Trophoblast cell (in vitro differentiated cells and primary cell): ENCODE measurements at regions not wholly inside any gene's neighbourhood (a gene's known extent, or its start where the extent isn't known, plus 50 kb on each side); places are given as distances from the start of the nearest gene placed in this dataset.

ENCODE experiments used
- DNase-seq, 2 donors: peaks; one replicate each; pipeline ENCODE4 v3.0.0-alpha.2; 2016
- H2AFZ ChIP-seq: 2 replicates; pipeline ENCODE4 v1.6.1; 2013; ENCODE audit warnings: low read length, moderate library complexity, mild to moderate bottlenecking; ENCODE audit not compliant: insufficient read depth, poor library complexity
- H2AK5ac ChIP-seq: 2 replicates; pipeline ENCODE4 v1.6.1; 2013; ENCODE audit warnings: mild to moderate bottlenecking, low read length
- H2BK120ac ChIP-seq: 2 replicates; pipeline ENCODE4 v1.6.1; 2013; ENCODE audit warnings: low read length, mild to moderate bottlenecking, moderate library complexity; ENCODE audit not compliant: insufficient read depth, poor library complexity
- H2BK12ac ChIP-seq: 2 replicates; pipeline ENCODE4 v1.6.1; 2013; ENCODE audit warnings: mild to moderate bottlenecking, low read length, moderate library complexity
- H2BK5ac ChIP-seq: 2 replicates; pipeline ENCODE4 v1.6.1; 2013; ENCODE audit warnings: low read length, low read depth, moderate library complexity, mild to moderate bottlenecking; ENCODE audit not compliant: poor library complexity
- H3K14ac ChIP-seq: 2 replicates; pipeline ENCODE4 v1.6.1; 2013; ENCODE audit warnings: mild to moderate bottlenecking, low read length
- H3K18ac ChIP-seq: 2 replicates; pipeline ENCODE4 v1.6.1; 2013; ENCODE audit warnings: mild to moderate bottlenecking, low read length
- H3K23ac ChIP-seq: 2 replicates; pipeline ENCODE4 v1.6.1; 2013; ENCODE audit warnings: low read length
- H3K27ac ChIP-seq: 2 replicates; pipeline ENCODE4 v1.5.1; 2013; ENCODE audit warnings: low read depth, mild to moderate bottlenecking, inconsistent platforms, low read length, moderate library complexity
- H3K27me3 ChIP-seq: 2 replicates; pipeline ENCODE4 v1.6.1; 2013; ENCODE audit warnings: inconsistent platforms, mild to moderate bottlenecking, low read length, moderate library complexity; ENCODE audit not compliant: insufficient read depth
- H3K36me3 ChIP-seq, 2 experiments: 1 replicate in 1 of 2; 2 replicates in 1 of 2; pipeline ENCODE4 v1.6.1; 2013; ENCODE audit warnings: low read length in 2 of 2, mild to moderate bottlenecking in 2 of 2, moderate library complexity in 1 of 2; ENCODE audit not compliant: insufficient read depth in 2 of 2, control insufficient read depth in 1 of 2
- H3K4ac ChIP-seq: 2 replicates; pipeline ENCODE4 v1.6.1; 2013; ENCODE audit warnings: low read depth, mild to moderate bottlenecking, low read length, moderate library complexity
- H3K4me1 ChIP-seq, 2 experiments: 1 replicate in 1 of 2; 2 replicates in 1 of 2; pipeline ENCODE4 v1.6.1; 2013; ENCODE audit warnings: low read length in 2 of 2, mild to moderate bottlenecking in 2 of 2, moderate library complexity in 1 of 2; ENCODE audit not compliant: insufficient read depth in 2 of 2, control insufficient read depth in 1 of 2
- H3K4me2 ChIP-seq: 2 replicates; pipeline ENCODE4 v1.6.1; 2013; ENCODE audit warnings: inconsistent platforms, mild to moderate bottlenecking, low read length, moderate library complexity
- H3K4me3 ChIP-seq: 2 replicates; pipeline ENCODE4 v1.5.1; 2013; ENCODE audit warnings: mild to moderate bottlenecking, low read depth, low read length, inconsistent platforms
- H3K79me1 ChIP-seq: one replicate; pipeline ENCODE4 v1.6.1; 2013; ENCODE audit warnings: low read length
- H3K79me2 ChIP-seq: 2 replicates; pipeline ENCODE4 v1.6.1; 2013; ENCODE audit warnings: low read length, mild to moderate bottlenecking; ENCODE audit not compliant: control insufficient read depth, insufficient read depth, poor library complexity
- H3K9ac ChIP-seq: 2 replicates; pipeline ENCODE4 v1.6.1; 2013; ENCODE audit warnings: mild to moderate bottlenecking, low read length
- H3K9me3 ChIP-seq: 2 replicates; pipeline ENCODE4 v1.6.1; 2013; ENCODE audit warnings: low read depth, mild to moderate bottlenecking, control low read depth, inconsistent platforms, low read length; ENCODE audit not compliant: insufficient read depth
- H4K12ac ChIP-seq: 2 replicates; pipeline ENCODE4 v1.6.1; 2013; ENCODE audit warnings: low read depth, mild to moderate bottlenecking, low read length, moderate library complexity
- H4K8ac ChIP-seq: 2 replicates; pipeline ENCODE4 v1.6.1; 2013; ENCODE audit warnings: low read depth, mild to moderate bottlenecking, low read length, moderate library complexity
- H4K91ac ChIP-seq: one replicate; pipeline ENCODE4 v1.6.1; 2013; ENCODE audit warnings: low read depth, mild to moderate bottlenecking, low read length, moderate library complexity
- WGBS: extraction: QIAGEN DNeasy Blood & Tissue Kit; methylation state at CpG from one replicate; pipeline ENCODE4 v1.1.7; 2013; ENCODE audit warnings: missing lambda C conversion rate; ENCODE audit not compliant: insufficient read length, insufficient coverage; ENCODE audit errors: extremely low coverage; 5-methylcytosine and 5-hydroxymethylcytosine counted together

GRCh38 chr4:83781434-83781833 lies 245.5 kb downstream of the GPAT3 start:
- WGBS: no CpG with 5 or more reads among the region's 1 CpG
- no peak overlapping the region for H3K4ac ChIP-seq
- H3K79me2 ChIP-seq: no peaks in the 10 kb centered on the region
- no peak overlapping the region for H3K23ac ChIP-seq
- H3K4me2 ChIP-seq: no peak overlapping the region
- H3K4me1 ChIP-seq: no peaks in the 10 kb centered on the region
- H3K27me3 ChIP-seq: no peaks in the 10 kb centered on the region
- H2BK120ac ChIP-seq: no peak overlapping the region
- no peak overlapping the region for H3K18ac ChIP-seq
- H2BK12ac ChIP-seq: no peak overlapping the region
- H3K9me3 ChIP-seq: no peaks in the 10 kb centered on the region
- no peak overlapping the region for H3K9ac ChIP-seq
- H3K14ac ChIP-seq: no peak overlapping the region
- DNase-seq: no peak
- H2BK5ac ChIP-seq: no peak overlapping the region
- H3K4me3 ChIP-seq: no peak overlapping the region
- no peak overlapping the region for H2AFZ ChIP-seq
- H3K36me3 ChIP-seq: no peaks in the 10 kb centered on the region
- H4K91ac ChIP-seq: no peak overlapping the region
- H3K79me1 ChIP-seq: no peaks in the 10 kb centered on the region
- H4K12ac ChIP-seq: no peak overlapping the region
- H4K8ac ChIP-seq: no peak overlapping the region
- no peak overlapping the region for H2AK5ac ChIP-seq
- no peak overlapping the region for H3K27ac ChIP-seq

DNA sequence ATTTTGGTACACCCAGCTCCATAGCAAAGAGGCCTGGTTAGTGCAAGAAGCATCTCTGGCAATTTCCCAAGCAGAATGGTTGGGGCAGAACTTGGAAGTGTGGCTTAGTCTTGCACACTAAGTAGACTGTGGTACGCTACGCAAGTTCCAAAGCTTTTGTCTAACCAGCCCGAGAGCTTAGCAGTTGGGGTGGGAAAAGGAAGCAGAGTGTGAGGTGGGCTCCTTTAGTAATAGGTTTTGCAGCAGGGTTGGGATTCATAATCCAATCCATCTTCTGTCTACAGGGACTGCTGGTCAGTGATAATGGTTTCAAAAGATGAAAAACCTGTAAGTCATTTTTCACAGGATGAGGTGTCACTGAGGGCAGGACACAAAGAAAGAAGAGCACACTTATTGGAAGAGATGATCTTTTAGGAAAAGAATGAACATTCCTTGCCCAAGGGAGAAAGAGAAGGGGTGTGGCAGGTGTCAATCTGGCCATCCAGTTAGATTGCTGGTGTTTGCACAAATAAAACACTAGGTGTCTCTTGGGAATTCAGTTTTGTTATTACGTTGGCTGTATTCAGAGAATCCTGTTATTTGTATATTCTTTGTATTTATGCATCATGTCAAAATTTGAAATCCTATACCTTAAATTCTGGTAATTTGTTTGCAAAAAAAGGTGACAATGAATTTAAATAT lies 244.3 kb downstream of the GPAT3 start:
- Histone ChIP-seq H3K36me3 (no peaks in the 10 kb centered on the region), H4K12ac (no peak overlapping the region), H2AFZ (no peak overlapping the region), H2BK5ac (no peak overlapping the region), H3K23ac (no peak overlapping the region), H3K14ac (no peak overlapping the region), H3K4me3 (no peak overlapping the region), H2BK12ac (no peak overlapping the region), H4K8ac (no peak overlapping the region), H3K18ac (no peak overlapping the region), H3K4ac (no peak overlapping the region), H3K4me2 (no peak overlapping the region), H3K9ac (no peak overlapping the region), H3K79me2 (no peaks in the 10 kb centered on the region), H4K91ac (no peak overlapping the region), H3K27ac (no peak overlapping the region), H3K4me1 (no peaks in the 10 kb centered on the region), H3K79me1 (no peaks in the 10 kb centered on the region), H3K27me3 (no peaks in the 10 kb centered on the region), H2BK120ac (no peak overlapping the region), H3K9me3 (no peaks in the 10 kb centered on the region), H2AK5ac (no peak overlapping the region)
- WGBS: no CpG with 5 or more reads among the region's 4 CpGs
- DNase-seq: peak; percentile 64 to 80

GRCh38 chr4:83779103-83780052 lies 243.5 kb downstream of the GPAT3 start:
- Histone ChIP-seq H3K27ac (no peak overlapping the region), H3K14ac (no peak overlapping the region), H3K79me1 (no peaks in the 10 kb centered on the region), H2AK5ac (no peak overlapping the region), H3K4ac (no peak overlapping the region), H3K23ac (no peak overlapping the region), H3K27me3 (no peaks in the 10 kb centered on the region), H3K4me2 (no peak overlapping the region), H4K8ac (no peak overlapping the region), H3K79me2 (no peaks in the 10 kb centered on the region), H3K4me3 (no peak overlapping the region), H3K36me3 (no peaks in the 10 kb centered on the region), H3K18ac (no peak overlapping the region), H4K12ac (no peak overlapping the region), H2AFZ (no peak overlapping the region), H2BK120ac (no peak overlapping the region), H3K4me1 (no peaks in the 10 kb centered on the region), H4K91ac (no peak overlapping the region), H2BK5ac (no peak overlapping the region), H2BK12ac (no peak overlapping the region), H3K9me3 (no peaks in the 10 kb centered on the region), H3K9ac (no peak overlapping the region)
- DNase-seq: no peak
- WGBS: no CpG with 5 or more reads among the region's 12 CpGs

GRCh38 chr4:83772685-83773084 lies 236.8 kb downstream of the GPAT3 start:
- Histone ChIP-seq H3K23ac (no peak overlapping the region), H3K4me1 (no peaks in the 10 kb centered on the region), H3K18ac (no peak overlapping the region), H2AFZ (no peak overlapping the region), H4K91ac (peak overlapping the region; percentile 68), H3K9me3 (no peaks in the 10 kb centered on the region), H2BK12ac (no peak overlapping the region), H3K27ac (no peak overlapping the region), H3K36me3 (no peaks in the 10 kb centered on the region), H2BK120ac (peak overlapping the region; percentile 33), H3K27me3 (no peaks in the 10 kb centered on the region), H3K79me2 (no peaks in the 10 kb centered on the region), H3K4me2 (no peak overlapping the region), H2AK5ac (no peak overlapping the region), H3K79me1 (peaks cover 2% of the 10 kb centered on the region), H3K9ac (no peak overlapping the region), H2BK5ac (no peak overlapping the region), H3K14ac (no peak overlapping the region), H4K12ac (no peak overlapping the region), H3K4ac (no peak overlapping the region), H4K8ac (no peak overlapping the region), H3K4me3 (no peak overlapping the region)
- WGBS: no CpG with 5 or more reads among the region's 2 CpGs
- no peak for DNase-seq
